ENCODE measurements at regions not wholly inside any gene's neighbourhood (a gene's known extent, or its start where the extent isn't known, plus 50 kb on each side); places are given as distances from the start of the nearest gene placed in this dataset.

GRCh38 chr7:16070806-16071205 is 350.5 kb downstream of the CRPPA start:
- TF ChIP-seq CREB1 (IDR thresholded peaks at IDR 0.05; ENCODE audit: low read depth), result no peak
- TF ChIP-seq, protein P1, sequence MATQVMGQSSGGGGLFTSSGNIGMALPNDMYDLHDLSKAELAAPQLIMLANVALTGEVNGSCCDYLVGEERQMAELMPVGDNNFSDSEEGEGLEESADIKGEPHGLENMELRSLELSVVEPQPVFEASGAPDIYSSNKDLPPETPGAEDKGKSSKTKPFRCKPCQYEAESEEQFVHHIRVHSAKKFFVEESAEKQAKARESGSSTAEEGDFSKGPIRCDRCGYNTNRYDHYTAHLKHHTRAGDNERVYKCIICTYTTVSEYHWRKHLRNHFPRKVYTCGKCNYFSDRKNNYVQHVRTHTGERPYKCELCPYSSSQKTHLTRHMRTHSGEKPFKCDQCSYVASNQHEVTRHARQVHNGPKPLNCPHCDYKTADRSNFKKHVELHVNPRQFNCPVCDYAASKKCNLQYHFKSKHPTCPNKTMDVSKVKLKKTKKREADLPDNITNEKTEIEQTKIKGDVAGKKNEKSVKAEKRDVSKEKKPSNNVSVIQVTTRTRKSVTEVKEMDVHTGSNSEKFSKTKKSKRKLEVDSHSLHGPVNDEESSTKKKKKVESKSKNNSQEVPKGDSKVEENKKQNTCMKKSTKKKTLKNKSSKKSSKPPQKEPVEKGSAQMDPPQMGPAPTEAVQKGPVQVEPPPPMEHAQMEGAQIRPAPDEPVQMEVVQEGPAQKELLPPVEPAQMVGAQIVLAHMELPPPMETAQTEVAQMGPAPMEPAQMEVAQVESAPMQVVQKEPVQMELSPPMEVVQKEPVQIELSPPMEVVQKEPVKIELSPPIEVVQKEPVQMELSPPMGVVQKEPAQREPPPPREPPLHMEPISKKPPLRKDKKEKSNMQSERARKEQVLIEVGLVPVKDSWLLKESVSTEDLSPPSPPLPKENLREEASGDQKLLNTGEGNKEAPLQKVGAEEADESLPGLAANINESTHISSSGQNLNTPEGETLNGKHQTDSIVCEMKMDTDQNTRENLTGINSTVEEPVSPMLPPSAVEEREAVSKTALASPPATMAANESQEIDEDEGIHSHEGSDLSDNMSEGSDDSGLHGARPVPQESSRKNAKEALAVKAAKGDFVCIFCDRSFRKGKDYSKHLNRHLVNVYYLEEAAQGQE (IDR thresholded peaks at IDR 0.05; ENCODE audit: low read depth), result no peak
- TF ChIP-seq TAF1 (IDR thresholded peaks at IDR 0.05; ENCODE audit: low read depth), result no peak
- TF ChIP-seq, protein P2, sequence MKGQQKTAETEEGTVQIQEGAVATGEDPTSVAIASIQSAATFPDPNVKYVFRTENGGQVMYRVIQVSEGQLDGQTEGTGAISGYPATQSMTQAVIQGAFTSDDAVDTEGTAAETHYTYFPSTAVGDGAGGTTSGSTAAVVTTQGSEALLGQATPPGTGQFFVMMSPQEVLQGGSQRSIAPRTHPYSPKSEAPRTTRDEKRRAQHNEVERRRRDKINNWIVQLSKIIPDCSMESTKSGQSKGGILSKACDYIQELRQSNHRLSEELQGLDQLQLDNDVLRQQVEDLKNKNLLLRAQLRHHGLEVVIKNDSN (IDR thresholded peaks at IDR 0.05), result no peak
